ENCODE measurements at regions not wholly inside any gene's neighbourhood (a gene's known extent, or its start where the extent isn't known, plus 50 kb on each side); places are given as distances from the start of the nearest gene placed in this dataset.

DNA sequence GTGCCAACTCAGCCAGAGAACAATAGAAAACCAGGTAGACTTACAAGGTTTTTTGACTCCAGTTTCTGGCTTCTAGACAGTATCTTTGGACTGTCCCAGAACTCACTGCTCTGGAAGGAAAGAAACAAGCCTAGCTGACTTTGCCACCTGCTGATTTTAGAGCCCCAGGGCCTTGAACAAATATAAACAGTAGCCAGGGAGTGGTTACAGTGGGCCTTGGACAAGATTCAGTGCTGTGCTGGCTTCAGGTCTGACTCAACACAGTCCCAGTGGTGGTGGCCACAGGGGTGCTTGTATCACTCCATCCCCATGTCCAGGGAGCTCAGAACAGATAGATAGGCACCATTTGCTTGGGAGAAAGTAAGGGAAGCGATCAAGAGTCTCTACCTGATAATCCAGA is 694.1 kb upstream of the ADGRL3 start:
- no peak overlapping the region for H3K4me2 ChIP-seq (ENCODE audit: insufficient read depth in 1 of 2, low read depth in 2 of 2, low read length in 2 of 2)
- TF ChIP-seq SUZ12 (IDR thresholded peaks at IDR 0.05; ENCODE audit: low read length) (no peak), RXRA (IDR thresholded peaks at IDR 0.05; ENCODE audit: insufficient read depth, low read depth, low read length) (no peak), YY1 (IDR thresholded peaks at IDR 0.05; ENCODE audit: low read depth, low read length) (no peak), POU5F1 (IDR thresholded peaks at IDR 0.05; ENCODE audit: low read depth, low read length) (no peak), CBX5 (IDR thresholded peaks at IDR 0.05; ENCODE audit: low read depth, low read length) (no peak), TAF1 (IDR thresholded peaks at IDR 0.05; ENCODE audit: low read depth, low read length) (no peak), ZNF274 (IDR thresholded peaks at IDR 0.05; ENCODE audit: borderline replicate concordance, extremely low read depth, low read length) (no peak), RFX5 (IDR thresholded peaks at IDR 0.05; ENCODE audit: borderline replicate concordance, low read depth, low read length) (no peak), ASH2L (IDR thresholded peaks at IDR 0.05; ENCODE audit: low read length) (no peak)
- TF ChIP-seq, protein P1, sequence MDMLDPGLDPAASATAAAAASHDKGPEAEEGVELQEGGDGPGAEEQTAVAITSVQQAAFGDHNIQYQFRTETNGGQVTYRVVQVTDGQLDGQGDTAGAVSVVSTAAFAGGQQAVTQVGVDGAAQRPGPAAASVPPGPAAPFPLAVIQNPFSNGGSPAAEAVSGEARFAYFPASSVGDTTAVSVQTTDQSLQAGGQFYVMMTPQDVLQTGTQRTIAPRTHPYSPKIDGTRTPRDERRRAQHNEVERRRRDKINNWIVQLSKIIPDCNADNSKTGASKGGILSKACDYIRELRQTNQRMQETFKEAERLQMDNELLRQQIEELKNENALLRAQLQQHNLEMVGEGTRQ (IDR thresholded peaks at IDR 0.05; ENCODE audit: low read length), result no peak
- TF ChIP-seq, protein P2, sequence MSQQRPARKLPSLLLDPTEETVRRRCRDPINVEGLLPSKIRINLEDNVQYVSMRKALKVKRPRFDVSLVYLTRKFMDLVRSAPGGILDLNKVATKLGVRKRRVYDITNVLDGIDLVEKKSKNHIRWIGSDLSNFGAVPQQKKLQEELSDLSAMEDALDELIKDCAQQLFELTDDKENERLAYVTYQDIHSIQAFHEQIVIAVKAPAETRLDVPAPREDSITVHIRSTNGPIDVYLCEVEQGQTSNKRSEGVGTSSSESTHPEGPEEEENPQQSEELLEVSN (IDR thresholded peaks at IDR 0.05), result no peak
- TF ChIP-seq, protein P3, sequence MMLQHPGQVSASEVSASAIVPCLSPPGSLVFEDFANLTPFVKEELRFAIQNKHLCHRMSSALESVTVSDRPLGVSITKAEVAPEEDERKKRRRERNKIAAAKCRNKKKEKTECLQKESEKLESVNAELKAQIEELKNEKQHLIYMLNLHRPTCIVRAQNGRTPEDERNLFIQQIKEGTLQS (IDR thresholded peaks at IDR 0.05; ENCODE audit: insufficient read depth, low read depth, low read length), result no peak

More for the DNA sequence above, 694.1 kb upstream of the ADGRL3 start:
- H3K27ac ChIP-seq (ENCODE audit: low read depth, low read length), result no peak overlapping the region
- no peak overlapping the region for H4K91ac ChIP-seq (replicated peaks; ENCODE audit: insufficient read length, low read length)
- no peak overlapping the region for H3K56ac ChIP-seq (replicated peaks; ENCODE audit: insufficient read length, low read depth, low read length)
- H3K4me1 ChIP-seq (replicated peaks in 1 of 4; ENCODE audit: control insufficient read depth in 3 of 4, insufficient read depth in 4 of 4, low read length in 3 of 4), result no peaks in the 10 kb centered on the region; a peak in 2 of 7 replicates
- WGBS, 2 experiments (ENCODE audit: extremely low coverage in 1 of 2, insufficient coverage in 1 of 2, insufficient read length in 1 of 2, insufficient replicate concordance in 2 of 2, low coverage in 1 of 2, low lambda C conversion rate in 2 of 2, missing lambda C conversion rate in 1 of 2), result 71% methylated on average over 1 of the region's 1 CpG; no CpG with 5 or more reads in 1 of the 2 experiments
- H3K9me3 ChIP-seq (ENCODE audit: insufficient read depth in 2 of 2, low read depth in 1 of 2, low read length in 1 of 2), result no peaks in the 10 kb centered on the region
- H4K5ac ChIP-seq (ENCODE audit: insufficient read length, low read depth, low read length), result no peak overlapping the region
- no peak overlapping the region for H3K14ac ChIP-seq (ENCODE audit: insufficient read length)
- H2AFZ ChIP-seq (ENCODE audit: low read length), result no peak overlapping the region
- CTCF ChIA-PET (ENCODE audit: partially characterized antibody), result no interaction called here
- no peak overlapping the region for H2BK15ac ChIP-seq (ENCODE audit: low read length)
- no peak overlapping the region for H2BK12ac ChIP-seq (ENCODE audit: low read depth, low read length)
- DNase-seq (ENCODE audit: low read depth in 1 of 2, low spot score in 2 of 2) (no peak), FAIRE-seq (no peak)
- no peak overlapping the region for H2BK20ac ChIP-seq (ENCODE audit: low read length)
- H3K79me2 ChIP-seq (ENCODE audit: control insufficient read depth in 1 of 2, insufficient read depth in 2 of 2, low read length in 2 of 2), result no peaks in the 10 kb centered on the region
- no peak overlapping the region for H4K8ac ChIP-seq (ENCODE audit: extremely low read depth, insufficient read depth, low read length)
- H3K36me3 ChIP-seq (ENCODE audit: control insufficient read depth in 2 of 4, insufficient read depth in 4 of 4, low read length in 3 of 4), result no peaks in the 10 kb centered on the region
- no peak overlapping the region for H3K9ac ChIP-seq (replicated peaks in 1 of 4; ENCODE audit: extremely low read depth in 1 of 4, low read depth in 3 of 4, low read length in 3 of 4)
- H3K23ac ChIP-seq (ENCODE audit: insufficient read length), result no peak overlapping the region
- POLR2A ChIA-PET (ENCODE audit: partially characterized antibody), result no interaction called here
- H3K18ac ChIP-seq (ENCODE audit: extremely low read depth, low read length), result no peak overlapping the region
- no peak overlapping the region for H2AK5ac ChIP-seq (ENCODE audit: low read depth, low read length)
- H4K20me1 ChIP-seq (replicated peaks in 1 of 2; ENCODE audit: control insufficient read depth in 1 of 2, insufficient read depth in 2 of 2, low read length in 2 of 2), result no peaks in the 10 kb centered on the region
- no peak overlapping the region for H3K4me3 ChIP-seq (ENCODE audit: extremely low read depth in 1 of 4, insufficient read depth in 2 of 4, low read depth in 3 of 4, low read length in 4 of 4)
- H3K27me3 ChIP-seq (replicated peaks in 1 of 4; ENCODE audit: control insufficient read depth in 3 of 4, extremely low read depth in 1 of 4, insufficient read depth in 3 of 4, low read length in 3 of 4), result no peaks in the 10 kb centered on the region
- no peak overlapping the region for H3K4ac ChIP-seq (replicated peaks; ENCODE audit: insufficient read length, low read depth, low read length)
- no peaks in the 10 kb centered on the region for H3K23me2 ChIP-seq (ENCODE audit: low read depth, low read length)
- H3K79me1 ChIP-seq (ENCODE audit: low read depth, low read length), result no peaks in the 10 kb centered on the region
- H2BK120ac ChIP-seq (replicated peaks; ENCODE audit: low read depth, low read length), result no peak overlapping the region
- no peak overlapping the region for H2BK5ac ChIP-seq (ENCODE audit: low read depth, low read length)
